NCI-H82 (cell line): ENCODE measurements at regions not wholly inside any gene's neighbourhood (a gene's known extent, or its start where the extent isn't known, plus 50 kb on each side); places are given as distances from the start of the nearest gene placed in this dataset.

Experiments
- DNase-seq: peaks from one replicate; lab custom pipeline; 2025; lab: John Stamatoyannopoulos, UW

DNA sequence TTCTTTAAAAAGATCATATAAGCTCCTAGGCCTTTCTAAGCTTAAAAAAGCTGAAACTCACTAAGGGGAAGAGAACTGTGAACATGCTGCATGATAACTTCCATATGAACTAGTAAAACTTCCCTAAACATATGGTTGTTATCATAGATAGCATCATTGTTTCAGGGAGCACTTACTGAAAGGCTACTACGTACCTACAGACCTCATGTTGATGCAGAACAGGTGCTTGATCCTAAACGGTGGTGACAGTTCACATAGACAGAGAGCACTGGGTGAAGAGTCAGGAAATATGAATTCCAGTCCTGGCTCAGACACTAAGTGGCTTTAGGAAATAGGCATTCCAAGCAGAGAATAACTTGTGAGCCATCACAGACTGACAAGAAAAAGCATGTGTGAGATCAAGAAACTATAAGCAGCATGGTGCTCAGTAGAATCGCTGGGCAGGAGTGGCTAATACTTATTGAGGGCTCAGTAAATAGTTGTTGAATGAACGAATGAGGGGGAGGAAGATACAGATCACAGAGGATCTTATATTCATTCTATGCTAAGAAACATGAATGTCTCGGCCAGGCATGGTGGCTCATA is 78.4 kb upstream of the NUDT4 start:
- DNase-seq: no peak

DNA sequence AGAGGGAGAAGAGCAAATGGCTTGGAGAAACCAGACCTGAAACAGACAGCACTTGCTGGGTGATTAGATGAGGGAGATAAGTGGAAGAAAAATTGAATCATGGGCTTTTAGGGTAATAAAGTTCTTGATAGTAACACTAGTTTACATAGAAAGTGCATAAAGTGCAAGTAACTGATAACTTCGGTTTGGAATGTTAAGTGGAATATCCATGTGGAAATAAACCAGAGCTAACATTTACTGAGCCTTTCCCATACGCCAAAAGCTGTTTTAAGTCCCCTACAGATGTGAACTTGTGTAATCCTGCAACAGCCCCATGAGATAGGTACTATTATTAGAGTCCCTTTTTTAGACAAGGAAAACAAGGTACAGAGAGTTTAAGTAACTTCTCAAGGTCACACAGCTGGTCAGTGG is 77.1 kb upstream of the NUDT4 start:
- no peak for DNase-seq

DNA sequence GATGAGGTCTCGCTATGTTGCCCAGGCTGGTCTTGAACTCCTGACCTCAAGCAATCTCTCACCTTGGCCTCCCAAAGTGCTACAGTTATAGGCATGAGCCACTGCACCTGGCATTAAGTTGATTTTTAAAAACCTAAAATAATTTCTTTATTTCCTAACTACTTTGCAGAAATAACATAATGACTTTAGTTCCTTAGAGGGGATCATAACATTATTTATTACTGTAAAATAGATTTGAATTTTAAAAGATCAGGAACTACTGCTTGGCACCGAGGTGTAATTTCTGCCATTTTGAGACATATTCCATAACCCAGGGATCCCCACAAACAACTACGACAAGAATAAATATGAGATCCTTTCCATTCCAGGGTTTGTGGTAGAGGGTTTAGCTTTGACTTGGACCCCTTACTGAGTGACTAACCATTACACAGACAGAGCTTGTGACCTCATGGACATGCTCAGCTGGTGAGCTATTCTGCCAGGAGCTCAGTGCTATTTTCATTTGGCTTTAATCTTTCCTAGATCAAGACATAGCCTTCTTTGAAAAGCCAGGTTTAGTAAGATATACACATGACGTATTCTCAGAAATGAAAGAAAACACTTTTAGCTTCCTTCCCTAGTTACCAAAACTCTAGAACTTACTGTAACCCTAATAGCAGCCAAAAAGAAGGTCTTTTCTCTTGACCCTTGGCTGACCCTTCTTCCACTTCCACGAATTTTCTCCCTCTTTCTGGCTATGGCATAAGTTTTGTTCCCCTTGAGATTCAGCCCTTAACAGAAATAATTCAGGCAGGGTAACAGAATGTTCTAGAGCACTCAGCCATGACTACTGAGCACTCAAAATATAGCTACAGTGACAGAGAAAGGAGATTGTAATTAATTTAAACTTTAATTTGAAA is 75.1 kb upstream of the NUDT4 start:
- DNase-seq: no peak

DNA sequence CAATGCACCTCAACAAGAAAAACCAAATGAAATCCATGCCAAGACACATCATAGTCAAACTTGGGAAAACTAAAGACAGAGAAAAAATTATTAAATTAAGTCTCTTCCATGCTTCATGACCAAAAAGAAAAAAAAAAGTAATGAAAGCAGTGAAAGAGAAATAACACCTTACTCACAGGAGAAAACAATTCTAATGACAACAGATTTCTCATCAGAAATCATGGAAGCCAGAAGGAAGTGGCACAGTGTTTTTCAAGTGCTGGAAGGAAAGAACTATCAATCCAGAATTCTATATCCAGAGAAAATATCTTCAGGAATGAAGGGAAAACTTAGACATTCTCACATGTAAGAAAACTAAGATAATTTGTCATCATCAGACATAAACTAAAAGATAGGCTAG is 71.1 kb upstream of the NUDT4 start:
- DNase-seq: no peak

DNA sequence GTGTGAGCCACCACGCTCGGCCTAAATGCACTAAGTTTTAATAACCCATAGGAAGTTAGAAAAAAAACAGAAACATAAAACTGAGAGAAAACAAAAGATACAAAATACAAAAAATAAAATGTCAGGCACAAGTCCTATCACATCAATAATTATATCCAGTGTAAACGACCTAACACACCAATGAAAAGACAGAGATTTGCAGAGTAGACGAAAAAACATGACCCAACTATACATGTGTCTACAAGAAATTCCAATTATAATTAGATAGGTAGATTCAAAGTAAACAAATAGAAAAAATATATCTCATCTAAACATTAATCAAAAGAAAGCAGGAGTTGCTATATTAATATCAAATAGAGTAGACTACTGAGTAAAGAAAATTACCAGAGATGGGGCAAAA is 69.4 kb upstream of the NUDT4 start:
- no peak for DNase-seq

DNA sequence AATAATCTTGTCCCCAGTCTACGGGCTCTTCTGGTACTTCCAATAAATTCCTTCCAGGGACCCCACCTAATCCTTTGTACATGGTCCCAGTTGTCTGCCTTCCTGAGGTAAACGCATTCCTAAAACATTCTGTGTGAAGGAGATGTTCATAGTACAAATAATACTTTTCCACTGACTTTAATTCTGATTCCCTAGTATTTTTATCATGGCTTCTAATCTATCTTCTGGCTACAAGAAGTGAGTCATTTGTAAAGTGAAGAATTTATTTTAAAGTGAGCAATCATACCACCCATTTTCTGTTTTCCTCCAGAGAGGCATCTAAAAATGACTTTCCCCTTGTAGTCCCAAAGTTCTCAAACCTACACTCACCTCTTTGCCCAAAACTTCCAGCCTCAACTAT is 65.9 kb upstream of the NUDT4 start:
- DNase-seq: no peak

DNA sequence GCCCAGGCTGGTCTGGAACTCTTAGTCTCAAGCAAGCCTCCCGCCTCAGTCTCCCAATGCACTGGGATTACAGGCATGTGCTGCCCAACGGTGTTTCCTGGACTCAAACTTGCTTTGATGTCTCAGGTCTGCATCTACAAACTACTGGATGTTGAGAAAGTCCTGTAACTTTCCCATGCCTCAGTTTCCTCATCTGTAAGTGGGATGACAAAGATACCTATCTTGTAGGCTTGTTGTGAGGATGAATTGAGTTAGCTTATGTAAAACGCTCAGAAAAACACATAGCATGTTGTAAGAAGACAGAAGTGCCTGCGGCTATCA is 63.6 kb upstream of the NUDT4 start:
- DNase-seq: no peak

DNA sequence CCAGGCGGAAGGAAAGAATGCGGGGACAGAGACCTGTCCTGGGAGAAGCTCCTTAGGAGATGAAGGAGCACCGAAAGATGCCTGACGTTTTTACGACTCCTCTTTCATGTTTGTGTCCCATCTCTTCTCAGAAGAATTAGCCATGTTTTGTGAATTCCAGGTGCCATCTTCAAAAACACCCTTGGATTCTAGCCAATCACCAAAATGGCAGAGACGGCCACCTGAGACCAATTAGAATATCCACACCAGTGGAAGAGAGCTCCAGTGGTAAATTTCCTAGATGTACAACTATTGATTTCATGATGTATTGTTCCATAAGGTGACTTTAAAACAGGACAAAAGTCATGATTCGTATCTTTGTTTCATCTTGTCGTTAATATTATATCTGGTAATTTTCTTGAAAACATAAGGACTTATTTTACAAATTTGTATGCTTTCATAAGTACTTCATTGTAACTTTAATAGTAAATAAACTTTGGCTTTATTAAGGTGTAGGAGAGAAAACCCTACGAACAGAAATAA is 62.3 kb upstream of the NUDT4 start:
- DNase-seq: no peak

DNA sequence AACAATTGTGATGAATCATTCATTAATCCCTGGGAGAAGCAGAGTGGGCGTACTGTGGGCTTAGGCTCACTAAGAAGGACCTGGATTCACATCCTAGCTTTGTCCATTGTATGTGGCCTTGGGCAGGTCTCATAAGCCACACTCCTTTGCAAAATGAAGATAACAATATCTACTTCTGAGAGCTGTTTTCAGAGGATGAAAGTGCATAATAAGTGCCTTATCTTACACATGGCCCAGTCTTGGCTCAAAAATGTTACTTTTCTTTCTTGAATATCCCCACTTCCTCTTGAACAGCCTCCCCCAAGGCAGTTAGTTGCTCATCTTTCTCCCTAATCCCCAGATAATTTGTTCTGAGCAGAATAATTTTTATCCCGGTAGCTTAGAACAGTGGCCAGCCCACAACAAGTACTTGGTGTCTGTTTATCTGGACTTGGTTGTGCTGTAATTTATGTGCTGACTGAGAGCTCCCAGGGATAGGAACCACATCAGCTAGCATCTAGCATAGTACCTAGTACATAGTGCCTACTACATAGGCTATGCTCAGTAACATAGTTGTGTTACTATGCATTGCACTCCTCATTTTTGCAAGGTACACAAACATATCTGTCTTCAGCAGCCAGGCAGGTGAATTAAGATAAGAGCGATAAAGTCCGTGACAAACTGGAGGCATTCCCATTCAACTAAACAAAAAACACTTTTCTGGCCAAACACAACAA is 61.7 kb upstream of the NUDT4 start:
- peak; percentile 40 for DNase-seq

DNA sequence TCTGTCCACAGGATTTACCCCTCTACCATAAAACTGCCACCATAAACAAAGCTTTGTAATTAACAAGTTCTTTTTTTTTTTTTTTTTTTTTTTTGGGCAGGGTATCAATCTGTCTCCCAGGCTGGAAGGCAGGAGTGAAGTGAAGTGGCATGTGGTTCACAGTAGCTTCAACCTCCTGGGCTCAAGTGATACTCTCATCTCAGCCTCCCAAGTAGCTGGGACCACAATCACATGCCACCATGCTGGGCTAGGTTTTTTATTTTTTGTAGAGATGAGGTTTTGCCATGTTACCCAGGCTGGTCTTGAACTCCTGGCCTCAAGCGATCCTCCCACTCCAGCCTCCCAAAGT is 61.1 kb upstream of the NUDT4 start:
- DNase-seq: no peak

DNA sequence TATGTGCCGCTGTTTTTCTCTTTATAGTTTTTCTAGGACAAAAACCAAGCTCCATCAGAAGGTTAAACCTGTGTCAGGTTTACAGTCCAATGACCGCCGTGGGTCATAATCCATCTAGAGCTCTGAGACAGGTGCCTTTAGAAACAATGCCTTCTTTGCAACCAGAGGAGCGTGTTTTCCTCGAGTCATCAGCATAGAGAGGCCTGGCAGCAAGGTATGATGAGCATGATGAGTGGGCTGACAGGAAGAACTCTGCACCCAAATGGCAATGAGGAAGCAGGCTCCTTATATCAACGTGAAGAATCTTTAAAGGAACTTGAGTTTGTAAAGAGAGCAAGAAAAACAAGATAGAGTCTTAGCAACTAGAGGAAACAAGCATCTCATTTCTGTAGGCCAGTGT is 60.5 kb upstream of the NUDT4 start:
- DNase-seq: peak; percentile 17

DNA sequence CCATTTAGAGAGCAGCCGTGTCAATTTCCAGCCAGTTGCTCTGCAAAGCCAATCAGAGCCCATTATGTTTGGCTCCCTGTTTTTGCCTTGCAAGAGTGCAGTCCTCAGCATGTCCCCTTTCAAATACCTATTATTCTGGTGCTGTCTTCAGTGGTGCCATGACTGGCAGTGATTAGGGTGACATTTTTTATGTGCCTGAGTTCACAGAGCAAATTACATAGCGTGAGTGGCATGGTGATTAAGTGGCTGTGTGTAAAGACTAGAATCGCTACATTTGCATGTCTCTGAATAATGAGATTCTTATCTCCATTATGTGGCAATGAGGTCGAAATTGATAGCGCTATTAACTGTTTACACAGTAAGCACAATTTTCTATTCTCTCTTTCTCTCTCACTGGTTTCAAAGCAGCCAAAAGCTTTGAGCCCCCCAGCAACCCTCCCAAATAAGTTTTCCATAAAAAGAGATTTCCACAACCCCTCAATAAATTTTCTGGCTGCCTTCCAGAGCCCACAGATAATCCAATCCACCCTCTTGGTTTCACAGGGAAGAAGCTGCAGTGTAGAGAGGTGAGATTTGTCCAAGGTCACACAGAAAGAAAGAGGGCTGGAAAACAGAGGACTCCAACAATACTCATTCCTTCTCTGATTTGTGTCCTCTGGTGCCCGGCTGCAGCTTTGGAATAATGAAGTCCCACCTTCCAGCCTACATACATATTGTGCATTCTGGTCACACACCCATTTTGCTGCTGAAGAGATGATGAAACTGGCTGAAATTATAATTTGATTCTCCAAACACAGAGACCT is 58.8 kb upstream of the NUDT4 start:
- DNase-seq: peak; percentile 81

DNA sequence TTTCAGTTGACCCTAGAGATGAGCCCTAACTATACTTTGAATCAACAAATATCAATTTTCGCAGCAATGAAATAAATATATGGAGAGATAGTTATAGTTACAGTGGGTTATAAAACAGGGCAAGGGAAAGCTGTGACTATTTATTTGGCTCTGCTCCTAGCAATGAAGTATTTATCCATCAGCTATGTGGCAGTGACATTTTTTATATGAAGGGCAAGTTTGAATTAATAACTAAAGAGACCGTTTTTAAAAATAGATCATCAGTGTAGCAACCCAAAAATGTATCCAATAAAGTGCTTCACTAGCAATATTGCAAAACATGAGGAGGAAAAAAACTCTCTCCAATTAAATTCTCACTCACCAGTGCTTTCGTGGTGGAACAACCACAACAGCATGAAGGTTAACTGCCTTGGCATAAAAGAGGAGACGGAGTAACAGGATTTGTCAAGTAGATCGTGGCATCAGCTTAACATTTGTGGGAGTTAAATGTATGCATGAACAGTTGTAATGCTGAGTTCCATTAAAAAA is 58.1 kb upstream of the NUDT4 start:
- peak; percentile 46 for DNase-seq

DNA sequence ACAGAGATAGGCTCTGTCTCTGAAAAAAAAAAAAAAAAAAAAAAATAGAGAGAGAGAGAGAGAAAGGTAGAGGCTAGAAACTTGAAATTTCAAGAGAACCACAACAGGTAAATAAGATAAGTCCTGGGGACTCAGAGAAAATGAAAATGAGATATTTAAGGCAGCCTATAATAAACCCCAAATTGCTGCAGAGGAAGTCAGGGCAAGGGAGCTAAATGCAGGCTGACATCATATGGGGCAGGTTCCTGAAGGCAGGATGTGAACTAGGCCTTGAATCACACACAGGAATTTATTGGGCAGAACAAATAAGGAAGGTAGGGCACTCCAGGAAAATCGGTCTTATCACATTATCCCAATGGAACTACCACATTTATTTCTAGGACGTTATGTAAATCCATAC is 54.9 kb upstream of the NUDT4 start:
- no peak for DNase-seq

DNA sequence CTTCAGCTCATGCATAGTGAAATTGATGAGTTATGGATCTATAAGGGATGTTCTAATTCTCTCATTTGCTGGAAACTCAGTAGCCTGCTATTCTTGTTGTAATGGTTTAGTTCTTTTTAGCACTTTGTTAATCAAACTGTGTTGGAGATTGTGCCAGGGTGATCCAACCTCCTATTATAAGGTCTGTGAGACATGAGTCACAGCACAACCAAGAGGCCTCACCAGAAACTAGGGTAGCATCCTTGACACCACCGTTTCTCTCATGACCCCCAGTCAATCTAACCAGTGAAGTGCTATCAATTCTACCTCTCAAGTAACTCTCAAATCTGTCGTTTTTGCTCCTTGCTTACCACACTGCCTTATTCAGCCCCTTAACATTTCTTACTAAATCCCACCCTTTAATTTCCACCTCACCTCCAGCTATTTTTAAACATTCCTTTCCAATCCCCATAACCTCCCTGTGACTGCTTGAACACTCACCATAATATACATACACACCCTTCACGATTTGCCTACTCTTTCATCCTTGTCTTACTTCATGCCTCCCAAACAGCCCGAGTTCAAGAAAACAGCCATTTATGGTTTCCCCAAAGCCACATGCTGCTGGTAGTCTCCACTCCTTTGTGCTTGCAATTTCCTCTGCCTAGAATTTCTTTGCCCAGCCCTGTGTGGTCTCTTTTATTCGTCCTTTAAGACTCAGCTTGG is 53.9 kb upstream of the NUDT4 start:
- no peak for DNase-seq

DNA sequence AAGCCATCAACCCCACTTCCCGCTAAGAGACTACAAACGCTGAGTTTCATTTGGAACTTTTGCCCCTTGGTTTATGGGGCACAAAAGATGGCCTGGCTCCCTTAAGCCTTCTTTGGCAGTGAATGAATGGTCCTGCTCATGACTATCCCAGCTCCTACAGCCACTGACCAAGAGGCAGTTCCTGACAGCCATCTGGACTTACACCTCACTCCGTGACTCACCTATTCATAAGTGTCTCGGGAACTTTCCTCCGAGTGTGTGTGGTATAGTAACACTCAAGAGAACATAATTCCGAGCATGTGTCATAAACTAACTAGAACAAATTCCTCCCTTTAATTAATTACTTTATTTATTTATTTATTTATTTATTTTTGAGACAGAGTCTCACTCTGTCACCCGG is 51.9 kb upstream of the NUDT4 start:
- DNase-seq: no peak
